Cerebellar cortex (tissue), 1 donor: ENCODE measurements at regions not wholly inside any gene's neighbourhood (a gene's known extent, or its start where the extent isn't known, plus 50 kb on each side); places are given as distances from the start of the nearest gene placed in this dataset.
A peak's percentile ranks its signal among the peaks of the same experiment; 100 is the strongest.

Experiments
- DNase-seq: peaks from one replicate; pipeline ENCODE4 v3.0.0-alpha.2; 2015; ENCODE audit warnings: low spot score

GRCh38 chr4:45778514-45778913, 345.3 kb downstream of the GABRG1 start:
- DNase-seq: no peak

GRCh38 chr4:45776146-45776545, 347.7 kb downstream of the GABRG1 start:
- DNase-seq: no peak

GRCh38 chr4:45770958-45771357, 352.9 kb downstream of the GABRG1 start:
- no peak for DNase-seq

GRCh38 chr4:45765521-45765920, 358.3 kb downstream of the GABRG1 start:
- DNase-seq: no peak

- no peak for DNase-seq
Observed at GRCh38 chr4:45751877-45752530, 371.9 kb downstream of the GABRG1 start.

GRCh38 chr4:45750721-45751120, 373.1 kb downstream of the GABRG1 start:
- no peak for DNase-seq

- DNase-seq: no peak
Observed at GRCh38 chr4:45745741-45746140, 378.1 kb downstream of the GABRG1 start.

- DNase-seq: no peak
Observed at GRCh38 chr4:45741897-45742296, 382.0 kb downstream of the GABRG1 start.

- no peak for DNase-seq
Observed at GRCh38 chr4:45732161-45732560, 391.7 kb downstream of the GABRG1 start.

GRCh38 chr4:45716093-45716492, 407.8 kb downstream of the GABRG1 start:
- DNase-seq: no peak

GRCh38 chr4:45713996-45714395, 409.9 kb downstream of the GABRG1 start:
- DNase-seq: no peak

- peak; percentile 75 for DNase-seq
Observed at GRCh38 chr4:45701621-45702020, 422.2 kb downstream of the GABRG1 start.

- DNase-seq: no peak
Observed at GRCh38 chr4:45693746-45694145, 430.1 kb downstream of the GABRG1 start.

GRCh38 chr4:45692131-45692735, 431.6 kb downstream of the GABRG1 start:
- no peak for DNase-seq

GRCh38 chr4:45688341-45688740, 435.5 kb downstream of the GABRG1 start:
- no peak for DNase-seq

GRCh38 chr4:45679411-45679810, 444.4 kb downstream of the GABRG1 start:
- DNase-seq: peak; percentile 36

GRCh38 chr4:45668128-45668527, 455.7 kb downstream of the GABRG1 start:
- no peak for DNase-seq

GRCh38 chr4:45663628-45664081, 460.2 kb downstream of the GABRG1 start:
- DNase-seq: peak; percentile 83

- peak; percentile 90 for DNase-seq
Observed at GRCh38 chr4:45663003-45663402, 460.9 kb downstream of the GABRG1 start.

GRCh38 chr4:45661893-45662292, 462.0 kb downstream of the GABRG1 start:
- DNase-seq: no peak

- DNase-seq: no peak
Observed at GRCh38 chr4:45650545-45650944, 473.3 kb downstream of the GABRG1 start.

- DNase-seq: no peak
Observed at GRCh38 chr4:45648846-45649245, 475.0 kb downstream of the GABRG1 start.

- DNase-seq: no peak
Observed at GRCh38 chr4:45647823-45648222, 476.0 kb downstream of the GABRG1 start.
